Type B pancreatic cell (in vitro differentiated cells): ENCODE measurements at regions not wholly inside any gene's neighbourhood (a gene's known extent, or its start where the extent isn't known, plus 50 kb on each side); places are given as distances from the start of the nearest gene placed in this dataset.
"Not testable (repeated sequence)": the region's sequence is repeated elsewhere in the genome, so short reads cannot be mapped to it uniquely, and the experiment has no call there.

Experiments used
- DNase-seq: peaks from one replicate; pipeline ENCODE4 v3.0.0; 2021; ENCODE audit warnings: mixed read lengths; ENCODE audit not compliant: unreplicated experiment; ENCODE audit errors: extremely low spot score
- H3K27ac Mint-ChIP-seq: 2 replicates; pipeline ENCODE4 v1.8.0; 2021; ENCODE audit warnings: mild to moderate bottlenecking, mixed read lengths
- H3K27me3 Mint-ChIP-seq: 2 replicates; pipeline ENCODE4 v1.8.0; 2021; ENCODE audit warnings: mixed read lengths
- H3K36me3 Mint-ChIP-seq: 2 replicates; pipeline ENCODE4 v1.8.0; 2021; ENCODE audit warnings: mixed read lengths
- H3K4me1 Mint-ChIP-seq: one replicate; pipeline ENCODE4 v1.8.0; 2021; ENCODE audit warnings: mixed read lengths; ENCODE audit not compliant: unreplicated experiment
- H3K4me3 Mint-ChIP-seq: 2 replicates; pipeline ENCODE4 v1.8.0; 2021; ENCODE audit warnings: mild to moderate bottlenecking, mixed read lengths
- H3K9me3 Mint-ChIP-seq: 2 replicates; pipeline ENCODE4 v1.8.0; 2021; ENCODE audit warnings: mixed read lengths
- CTCF ChIP-seq: fragments of 200-600 bp; sonication (generic); conservative IDR thresholded peaks from 2 replicates; pipeline ENCODE4 v1.5.0; 2021; ENCODE audit warnings: antibody characterized with exemption, mild to moderate bottlenecking

GRCh38 chr13:81275666-81276258, 934.8 kb upstream of the SPRY2 start:
- no peak overlapping the region for H3K4me3 Mint-ChIP-seq
- peaks cover 12% of the 10 kb centered on the region for H3K9me3 Mint-ChIP-seq
- TF ChIP-seq CTCF = no peak
- H3K36me3 Mint-ChIP-seq = no peaks in the 10 kb centered on the region
- no peak for DNase-seq
- peaks cover 5% of the 10 kb centered on the region for H3K4me1 Mint-ChIP-seq
- H3K27me3 Mint-ChIP-seq = no peaks in the 10 kb centered on the region
- no peak overlapping the region for H3K27ac Mint-ChIP-seq

- H3K27me3 Mint-ChIP-seq = no peaks in the 10 kb centered on the region
- H3K36me3 Mint-ChIP-seq = no peaks in the 10 kb centered on the region
- H3K27ac Mint-ChIP-seq = no peak overlapping the region
- no peak overlapping the region for H3K4me3 Mint-ChIP-seq
- no peak for TF ChIP-seq CTCF
- no peaks in the 10 kb centered on the region for H3K9me3 Mint-ChIP-seq
- no peak for DNase-seq
- H3K4me1 Mint-ChIP-seq = no peaks in the 10 kb centered on the region
These were observed 906.8 kb upstream of the SPRY2 start for GRCh38 chr13:81247711-81248110.

GRCh38 chr13:81246556-81246955, 905.6 kb upstream of the SPRY2 start:
- Mint-ChIP-seq H3K9me3 (no peaks in the 10 kb centered on the region), H3K4me3 (no peak overlapping the region), H3K4me1 (no peaks in the 10 kb centered on the region), H3K27me3 (no peaks in the 10 kb centered on the region), H3K36me3 (no peaks in the 10 kb centered on the region), H3K27ac (no peak overlapping the region)
- DNase-seq = no peak
- no peak for TF ChIP-seq CTCF

- no peaks in the 10 kb centered on the region for H3K4me1 Mint-ChIP-seq
- no peaks in the 10 kb centered on the region for H3K36me3 Mint-ChIP-seq
These were observed 903.1 kb upstream of the SPRY2 start for GRCh38 chr13:81244011-81244410.

GRCh38 chr13:81230386-81230785, 889.5 kb upstream of the SPRY2 start:
- no peak overlapping the region for H3K4me3 Mint-ChIP-seq
- no peak overlapping the region for H3K27ac Mint-ChIP-seq
- no peaks in the 10 kb centered on the region for H3K27me3 Mint-ChIP-seq
- DNase-seq = no peak
- no peaks in the 10 kb centered on the region for H3K9me3 Mint-ChIP-seq
- no peaks in the 10 kb centered on the region for H3K36me3 Mint-ChIP-seq
- no peak for TF ChIP-seq CTCF
- H3K4me1 Mint-ChIP-seq = no peaks in the 10 kb centered on the region

More at GRCh38 chr13:81244011-81244410, 903.1 kb upstream of the SPRY2 start:
- no peak for DNase-seq
- H3K9me3 Mint-ChIP-seq = no peaks in the 10 kb centered on the region
- no peak for TF ChIP-seq CTCF
- H3K4me3 Mint-ChIP-seq = no peak overlapping the region
- H3K27ac Mint-ChIP-seq = no peak overlapping the region
- no peaks in the 10 kb centered on the region for H3K27me3 Mint-ChIP-seq

- not testable (repeated sequence) for H3K27me3 Mint-ChIP-seq, DNase-seq, H3K36me3 Mint-ChIP-seq, H3K4me1 Mint-ChIP-seq, H3K9me3 Mint-ChIP-seq, H3K4me3 Mint-ChIP-seq, H3K27ac Mint-ChIP-seq
These were observed 885.9 kb upstream of the SPRY2 start for GRCh38 chr13:81226830-81227229.
